Stomach (tissue), 8 donors: ENCODE measurements at regions not wholly inside any gene's neighbourhood (a gene's known extent, or its start where the extent isn't known, plus 50 kb on each side); places are given as distances from the start of the nearest gene placed in this dataset.

Source experiments
- DNase-seq, 2 donors: peaks; one replicate each; pipeline versions ENCODE4 v3.0.0 to v3.0.0-alpha.2; 2013 to 2019
- H3K27ac ChIP-seq, 5 donors: fragments of 200-600 bp in 4 of 5; sonication (generic) in 4 of 5; one replicate each; pipeline ENCODE4 v1.5.1; 2013 to 2019; ENCODE audit warnings: mild to moderate bottlenecking in 1 of 5, moderate library complexity in 1 of 5
- H3K27me3 ChIP-seq, 3 donors: fragments of 200-600 bp; sonication (generic); one replicate each; pipeline ENCODE4 v1.5.1; 2017 to 2019; ENCODE audit warnings: mixed run types in 1 of 3
- H3K36me3 ChIP-seq, 4 donors: fragments of 200-600 bp; sonication (generic); 1 replicate in 3 of 4; 2 replicates in 1 of 4; pipeline ENCODE4 v1.5.1; 2016 to 2019
- H3K4me1 ChIP-seq, 4 donors: fragments of 200-600 bp; sonication (generic); one replicate each; pipeline ENCODE4 v1.5.1; 2016 to 2019
- H3K4me3 ChIP-seq, 4 donors: fragments of 200-600 bp; sonication (generic) in 3 of 4; one replicate each; pipeline ENCODE4 v1.5.1; 2016 to 2019; ENCODE audit warnings: mild to moderate bottlenecking in 1 of 4
- H3K9me3 ChIP-seq, 4 donors: fragments of 200-600 bp; sonication (generic); one replicate each; pipeline ENCODE4 v1.5.1; 2016 to 2019
- CTCF ChIP-seq, 7 experiments: fragments of 450-650 bp in 4 of 7; fragments of 200-600 bp in 3 of 7; sonication (generic) in 3 of 7; IDR thresholded peaks; one replicate each; pipeline ENCODE4 v1.5.1; 2016 to 2019; ENCODE audit warnings: antibody characterized with exemption in 7 of 7, control low read depth in 2 of 7, mild to moderate bottlenecking in 1 of 7
- EP300 ChIP-seq: sonication (generic); formaldehyde crosslinking; IDR thresholded peaks from one replicate; pipeline ENCODE4 v1.6.1; 2017; ENCODE audit warnings: antibody characterized with exemption
- POLR2A ChIP-seq, 4 donors: fragments of 450-650 bp; IDR thresholded peaks; one replicate each; pipeline ENCODE4 v1.6.1; 2016; ENCODE audit warnings: antibody characterized with exemption in 4 of 4, control low read depth in 2 of 4, mild to moderate bottlenecking in 1 of 4, moderate library complexity in 1 of 4
- POLR2AphosphoS5 ChIP-seq, 3 donors: sonication (generic); formaldehyde crosslinking; IDR thresholded peaks; one replicate each; pipeline ENCODE4 v1.6.1; 2016; ENCODE audit warnings: antibody characterized with exemption in 3 of 3
- WGBS, 5 donors: extraction: QIAGEN DNeasy Blood & Tissue Kit in 3 of 5; methylation state at CpG; one replicate each; pipeline versions ENCODE4 v1.1.5 to v1.1.7; 2013 to 2018; 5-methylcytosine and 5-hydroxymethylcytosine counted together
- intact Hi-C: fragments of 100-400 bp; cut with DNase I; formaldehyde crosslinking; loops from one replicate; pipeline ENCODE4 v1.15.1; 2023; ENCODE audit warnings: low total_unique reads
- donor health status: healthy with polysubstance abuse.
- donor health status: Bipolar disorder and iron deficiency.
- donor health status: healthy.

- no peak for DNase-seq
- 55 to 70% (median 65%) methylated on average over 9 of the region's 9 CpGs for WGBS, 5 donors
- TF ChIP-seq POLR2AphosphoS5 (IDR thresholded peaks at IDR 0.05): no peak
- TF ChIP-seq CTCF (IDR thresholded peaks at IDR 0.05): no peak
- no peak for TF ChIP-seq EP300
- TF ChIP-seq POLR2A (IDR thresholded peaks at IDR 0.05): no peak
- intact Hi-C loops: no loop called here
- H3K4me3 ChIP-seq: no peak overlapping the region
- no peak overlapping the region for H3K27ac ChIP-seq
- H3K4me1 ChIP-seq: peaks cover 0 to 7% (median 0%) of the 10 kb centered on the region in 4 donors
- H3K27me3 ChIP-seq: no peaks in the 10 kb centered on the region
- H3K9me3 ChIP-seq: no peaks in the 10 kb centered on the region
- H3K36me3 ChIP-seq: no peaks in the 10 kb centered on the region
Measured at GRCh38 chr15:93495799-93496637, 407.0 kb upstream of the RGMA start.

- 71 to 79% (median 77%) methylated on average over 4 of the region's 4 CpGs for WGBS, 5 donors
- Histone ChIP-seq H3K36me3 (no peaks in the 10 kb centered on the region), H3K4me3 (no peak overlapping the region), H3K27ac (no peak overlapping the region), H3K9me3 (no peaks in the 10 kb centered on the region), H3K27me3 (no peaks in the 10 kb centered on the region), H3K4me1 (peaks cover 0 to 7% (median 0%) of the 10 kb centered on the region in 4 donors)
- no peak for TF ChIP-seq POLR2A (IDR thresholded peaks at IDR 0.05)
- no peak for TF ChIP-seq POLR2AphosphoS5 (IDR thresholded peaks at IDR 0.05)
- no peak for TF ChIP-seq EP300
- no peak for TF ChIP-seq CTCF (IDR thresholded peaks at IDR 0.05)
- intact Hi-C loops: no loop called here
- DNase-seq: no peak
Measured at GRCh38 chr15:93493172-93493571, 404.2 kb upstream of the RGMA start.

GRCh38 chr15:93491291-93491690 lies 402.3 kb upstream of the RGMA start:
- H3K27me3 ChIP-seq: no peaks in the 10 kb centered on the region
- 85 to 96% (median 91%) methylated on average over 8 of the region's 8 CpGs for WGBS, 5 donors
- intact Hi-C loops: no loop called here
- no peaks in the 10 kb centered on the region for H3K36me3 ChIP-seq
- H3K27ac ChIP-seq: no peak overlapping the region
- no peak for DNase-seq
- peaks cover 0 to 9% (median 4%) of the 10 kb centered on the region in 4 donors for H3K4me1 ChIP-seq
- H3K9me3 ChIP-seq: no peaks in the 10 kb centered on the region
- TF ChIP-seq EP300: no peak
- TF ChIP-seq POLR2A (IDR thresholded peaks at IDR 0.05): no peak
- no peak for TF ChIP-seq POLR2AphosphoS5 (IDR thresholded peaks at IDR 0.05)
- no peak for TF ChIP-seq CTCF (IDR thresholded peaks at IDR 0.05)
- no peak overlapping the region for H3K4me3 ChIP-seq

- Histone ChIP-seq H3K4me3 (no peak overlapping the region), H3K4me1 (peaks cover 9 to 25% (median 13%) of the 10 kb centered on the region in 4 donors), H3K36me3 (no peaks in the 10 kb centered on the region), H3K27me3 (no peaks in the 10 kb centered on the region), H3K9me3 (no peaks in the 10 kb centered on the region), H3K27ac (no peak overlapping the region)
- DNase-seq: no peak
- TF ChIP-seq POLR2AphosphoS5 (IDR thresholded peaks at IDR 0.05): no peak
- TF ChIP-seq CTCF (IDR thresholded peaks at IDR 0.05): no peak
- TF ChIP-seq POLR2A (IDR thresholded peaks at IDR 0.05): no peak
- no peak for TF ChIP-seq EP300
- intact Hi-C loops: no loop called here
- WGBS, 5 donors: 86 to 93% (median 91%) methylated on average over 4 to 5 of the region's 5 CpGs
Measured at GRCh38 chr15:93488296-93488713, 399.3 kb upstream of the RGMA start.
